Esophagus squamous epithelium (tissue), 5 donors: ENCODE measurements at regions not wholly inside any gene's neighbourhood (a gene's known extent, or its start where the extent isn't known, plus 50 kb on each side); places are given as distances from the start of the nearest gene placed in this dataset.

Experiments used
- DNase-seq: peaks from one replicate; lab custom pipeline; 2025; lab: John Stamatoyannopoulos, UW
- H3K27ac ChIP-seq, 4 donors: fragments of 200-600 bp; sonication (generic); one replicate each; pipeline ENCODE4 v1.5.1; 2016 to 2019; ENCODE audit warnings: mild to moderate bottlenecking in 1 of 4
- H3K27me3 ChIP-seq, 4 donors: fragments of 200-600 bp; sonication (generic); 1 replicate in 3 of 4; 2 replicates in 1 of 4; pipeline versions ENCODE4 v1.5.1 to v1.6.0; 2017 to 2021; ENCODE audit warnings: antibody characterized with exemption in 1 of 4
- H3K36me3 ChIP-seq, 3 donors: fragments of 200-600 bp; sonication (generic); one replicate each; pipeline ENCODE4 v1.5.1; 2016 to 2019
- H3K4me1 ChIP-seq, 3 donors: fragments of 200-600 bp; sonication (generic); one replicate each; pipeline ENCODE4 v1.5.1; 2017 to 2019
- H3K4me3 ChIP-seq, 4 donors: fragments of 200-600 bp; sonication (generic); 1 replicate in 3 of 4; 2 replicates in 1 of 4; pipeline ENCODE4 v1.5.1; 2016 to 2019; ENCODE audit warnings: mild to moderate bottlenecking in 2 of 4, moderate library complexity in 1 of 4
- H3K9me3 ChIP-seq, 3 donors: fragments of 200-600 bp; sonication (generic); one replicate each; pipeline ENCODE4 v1.5.1; 2016 to 2019
- POLR2A ChIP-seq, 4 donors: fragments of 450-650 bp; IDR thresholded peaks; one replicate each; pipeline ENCODE4 v1.6.1; 2017; ENCODE audit warnings: antibody characterized with exemption in 4 of 4, mild to moderate bottlenecking in 4 of 4, moderate library complexity in 3 of 4
- WGBS, 2 donors: methylation state at CpG; one replicate each; pipeline ENCODE4 v1.1.5; 2018; 5-methylcytosine and 5-hydroxymethylcytosine counted together
- intact Hi-C: fragments of 100-400 bp; cut with DNase I; formaldehyde crosslinking; loops from one replicate; pipeline ENCODE4 v1.15.0; 2022
- TF ChIP-seq, protein P1 (sequence below), 6 experiments: fragments of 450-650 bp in 4 of 6; fragments of 200-600 bp in 2 of 6; sonication (generic) in 2 of 6; IDR thresholded peaks; one replicate each; pipeline ENCODE4 v1.5.1; 2016 to 2019; ENCODE audit warnings: antibody characterized with exemption in 6 of 6, mild to moderate bottlenecking in 4 of 6, moderate library complexity in 4 of 6
- donor health status: DM: yes; HTN: yes; CAD: no.

DNA sequence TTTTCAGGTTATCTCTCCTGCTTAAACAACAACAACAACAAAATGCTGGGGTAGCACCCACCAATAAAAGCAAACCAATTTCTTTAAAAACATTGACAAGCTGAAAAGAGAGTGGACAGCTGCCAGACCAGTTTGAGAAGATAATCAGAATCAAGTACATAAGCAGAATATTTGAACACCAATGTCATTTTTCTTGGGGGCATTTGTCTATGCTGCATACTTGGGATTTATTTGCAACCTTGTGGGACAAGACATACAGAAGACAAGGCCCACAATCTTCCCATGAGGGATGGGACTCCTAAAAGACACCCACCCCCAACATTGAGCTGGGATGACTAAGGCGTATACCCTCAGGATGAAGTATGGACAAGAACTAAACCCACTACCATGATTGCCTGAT is 62.2 kb upstream of the NXPH2 start:
- Histone ChIP-seq H3K27ac (no peak overlapping the region), H3K36me3 (no peaks in the 10 kb centered on the region), H3K4me1 (no peaks in the 10 kb centered on the region), H3K27me3 (peaks cover 0 to 3% (median 0%) of the 10 kb centered on the region in 4 donors), H3K9me3 (no peaks in the 10 kb centered on the region), H3K4me3 (no peak overlapping the region)
- DNase-seq: no peak
- 95 to 100% methylated on average over 1 of the region's 1 CpG for WGBS, 2 donors
- TF ChIP-seq, protein P1, sequence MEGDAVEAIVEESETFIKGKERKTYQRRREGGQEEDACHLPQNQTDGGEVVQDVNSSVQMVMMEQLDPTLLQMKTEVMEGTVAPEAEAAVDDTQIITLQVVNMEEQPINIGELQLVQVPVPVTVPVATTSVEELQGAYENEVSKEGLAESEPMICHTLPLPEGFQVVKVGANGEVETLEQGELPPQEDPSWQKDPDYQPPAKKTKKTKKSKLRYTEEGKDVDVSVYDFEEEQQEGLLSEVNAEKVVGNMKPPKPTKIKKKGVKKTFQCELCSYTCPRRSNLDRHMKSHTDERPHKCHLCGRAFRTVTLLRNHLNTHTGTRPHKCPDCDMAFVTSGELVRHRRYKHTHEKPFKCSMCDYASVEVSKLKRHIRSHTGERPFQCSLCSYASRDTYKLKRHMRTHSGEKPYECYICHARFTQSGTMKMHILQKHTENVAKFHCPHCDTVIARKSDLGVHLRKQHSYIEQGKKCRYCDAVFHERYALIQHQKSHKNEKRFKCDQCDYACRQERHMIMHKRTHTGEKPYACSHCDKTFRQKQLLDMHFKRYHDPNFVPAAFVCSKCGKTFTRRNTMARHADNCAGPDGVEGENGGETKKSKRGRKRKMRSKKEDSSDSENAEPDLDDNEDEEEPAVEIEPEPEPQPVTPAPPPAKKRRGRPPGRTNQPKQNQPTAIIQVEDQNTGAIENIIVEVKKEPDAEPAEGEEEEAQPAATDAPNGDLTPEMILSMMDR (IDR thresholded peaks at IDR 0.05): no peak
- no peak for TF ChIP-seq POLR2A (IDR thresholded peaks at IDR 0.05)
- intact Hi-C loops: no loop called here

DNA sequence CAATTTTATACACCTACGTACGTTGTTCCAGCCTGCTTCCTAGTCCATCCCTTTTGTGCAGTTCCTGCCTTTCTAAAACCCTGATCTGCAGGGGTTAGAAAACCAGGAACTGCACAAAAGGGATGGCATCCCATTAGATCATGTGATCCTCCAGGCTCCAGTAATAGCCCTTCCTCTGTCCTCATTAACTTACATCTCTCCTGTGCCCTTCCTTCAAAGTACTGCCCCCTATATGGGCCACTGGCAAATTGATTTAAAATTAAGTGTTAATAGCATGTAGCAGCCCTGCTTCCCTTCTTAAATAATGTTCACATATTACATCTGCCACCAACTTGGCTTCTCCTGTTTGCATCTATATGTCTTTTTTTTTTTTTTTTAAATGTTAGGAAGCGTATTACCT is 61.3 kb upstream of the NXPH2 start:
- TF ChIP-seq, protein P1 (IDR thresholded peaks at IDR 0.05): no peak
- no peak for TF ChIP-seq POLR2A (IDR thresholded peaks at IDR 0.05)
- no peaks in the 10 kb centered on the region for H3K9me3 ChIP-seq
- no peaks in the 10 kb centered on the region for H3K36me3 ChIP-seq
- H3K4me1 ChIP-seq: no peaks in the 10 kb centered on the region
- no peak overlapping the region for H3K27ac ChIP-seq
- no peak overlapping the region for H3K4me3 ChIP-seq
- whole genome bisulfite sequencing, 2 donors: 80 to 87% methylated on average over 3 of the region's 3 CpGs
- intact Hi-C loops: no loop called here
- no peak for DNase-seq
- peaks cover 0 to 3% (median 0%) of the 10 kb centered on the region in 4 donors for H3K27me3 ChIP-seq

DNA sequence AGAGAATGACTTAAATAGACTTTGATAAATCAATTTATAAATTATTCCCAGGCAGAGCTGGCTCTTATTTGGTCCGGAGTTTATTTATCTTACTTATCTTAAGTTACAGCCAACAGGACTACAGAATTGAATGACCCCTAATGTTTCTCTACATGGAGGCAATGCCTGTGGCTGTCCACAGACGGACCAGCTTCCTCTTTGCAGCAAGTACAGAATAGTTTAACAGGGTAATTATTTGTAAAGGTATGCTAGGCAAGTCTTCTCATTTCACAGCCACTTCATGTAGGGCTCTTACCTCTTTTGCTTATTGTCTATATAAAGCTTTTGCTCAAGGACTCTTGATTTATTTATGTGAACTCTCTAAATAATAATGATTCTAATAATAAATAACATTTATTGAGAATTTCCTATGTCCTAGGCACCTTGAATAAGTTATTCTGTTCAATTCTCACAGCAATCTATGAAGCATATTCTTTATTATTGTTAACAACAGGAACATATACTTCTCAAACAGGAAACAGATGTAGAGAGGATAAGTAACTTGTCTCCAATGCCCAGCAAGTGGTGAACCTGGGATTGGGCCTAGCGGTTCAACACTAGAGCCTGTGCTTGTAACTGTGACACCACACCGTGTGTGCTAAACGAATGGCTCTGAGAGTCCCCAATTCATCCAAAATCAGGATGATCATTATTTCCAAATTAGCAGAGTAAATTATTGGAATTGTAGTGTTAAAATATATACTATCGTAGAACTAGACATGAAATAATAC is 58.8 kb upstream of the NXPH2 start:
- TF ChIP-seq, protein P1 (IDR thresholded peaks at IDR 0.05): no peak
- TF ChIP-seq POLR2A (IDR thresholded peaks at IDR 0.05): no peak
- Histone ChIP-seq H3K36me3 (no peaks in the 10 kb centered on the region), H3K4me1 (no peaks in the 10 kb centered on the region), H3K9me3 (no peaks in the 10 kb centered on the region), H3K4me3 (no peak overlapping the region), H3K27ac (no peak overlapping the region), H3K27me3 (peaks cover 0 to 3% (median 0%) of the 10 kb centered on the region in 4 donors)
- WGBS, 2 donors: 40 to 49% methylated on average over 6 of the region's 6 CpGs
- intact Hi-C loops: no loop called here
- DNase-seq: no peak

DNA sequence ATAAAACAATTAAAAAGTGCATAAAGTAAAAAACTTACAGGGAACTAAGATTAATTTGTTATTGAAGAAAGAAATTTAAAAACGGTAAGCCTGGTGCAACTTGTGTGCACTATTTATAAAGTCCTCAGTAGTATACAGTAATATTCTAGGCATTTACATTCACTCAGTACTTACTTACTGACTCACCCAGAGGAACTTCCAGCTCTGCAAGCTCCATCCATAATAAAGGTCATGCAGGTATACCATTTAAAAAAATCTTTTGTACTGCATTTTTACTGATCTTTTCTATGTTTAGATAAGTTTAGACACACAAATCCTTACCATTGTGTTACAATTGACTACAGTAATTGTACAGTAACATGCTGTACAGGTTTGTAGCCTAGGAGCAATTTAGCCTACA is 51.5 kb upstream of the NXPH2 start:
- Histone ChIP-seq H3K9me3 (no peaks in the 10 kb centered on the region), H3K4me3 (no peak overlapping the region), H3K4me1 (no peaks in the 10 kb centered on the region), H3K27me3 (no peaks in the 10 kb centered on the region), H3K36me3 (no peaks in the 10 kb centered on the region), H3K27ac (no peak overlapping the region)
- no peak for DNase-seq
- 25 to 59% methylated on average over 1 of the region's 1 CpG for WGBS, 2 donors
- intact Hi-C loops: no loop called here
- TF ChIP-seq, protein P1 (IDR thresholded peaks at IDR 0.05): no peak
- no peak for TF ChIP-seq POLR2A (IDR thresholded peaks at IDR 0.05)

DNA sequence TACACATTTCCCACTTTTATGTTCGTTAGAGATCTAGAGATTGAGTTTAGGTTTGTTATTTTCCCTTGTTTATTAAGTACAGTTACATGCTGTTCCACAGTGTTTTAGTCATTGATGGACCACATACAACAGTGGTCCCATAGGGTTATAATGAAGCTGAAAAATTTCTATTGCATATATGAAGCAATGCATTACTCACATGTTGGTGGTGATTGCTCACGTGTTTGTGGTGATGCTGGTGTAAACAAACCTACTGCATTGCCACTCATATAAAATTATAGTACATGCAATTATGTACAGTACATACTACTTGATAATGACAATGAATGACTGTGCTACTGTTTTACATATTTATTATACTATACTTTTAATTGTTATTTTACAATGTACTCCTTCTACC is 51.0 kb upstream of the NXPH2 start:
- H3K27me3 ChIP-seq: no peaks in the 10 kb centered on the region
- H3K9me3 ChIP-seq: no peaks in the 10 kb centered on the region
- TF ChIP-seq, protein P1 (IDR thresholded peaks at IDR 0.05): no peak
- no peak for TF ChIP-seq POLR2A (IDR thresholded peaks at IDR 0.05)
- WGBS, 2 donors: 50 to 69% methylated on average over 2 of the region's 2 CpGs
- no peaks in the 10 kb centered on the region for H3K4me1 ChIP-seq
- no peak overlapping the region for H3K4me3 ChIP-seq
- DNase-seq: no peak
- no peak overlapping the region for H3K27ac ChIP-seq
- H3K36me3 ChIP-seq: no peaks in the 10 kb centered on the region
- intact Hi-C loops: no loop called here
